Activated T-cell treated with anti-CD3 and anti-CD28 coated beads, Interleukin-2, amount 50 U/mL, for 4 hours (primary cell): ENCODE measurements at regions not wholly inside any gene's neighbourhood (a gene's known extent, or its start where the extent isn't known, plus 50 kb on each side); places are given as distances from the start of the nearest gene placed in this dataset.
"Not testable (repeated sequence)": the region's sequence is repeated elsewhere in the genome, so short reads cannot be mapped to it uniquely, and the experiment has no call there.

Experiments used
- ATAC-seq, 2 donors: fragments of 200-7000 bp; cut with Tn5 transposase; one replicate each; pipeline ENCODE4 v1.10.0; 2021
- DNase-seq: peaks from one replicate; pipeline ENCODE4 v3.0.0-alpha.2; 2020
- H3K27me3 Mint-ChIP-seq: one replicate; pipeline ENCODE4 v1.8.0; 2021; ENCODE audit warnings: low read depth, mixed read lengths
- H3K36me3 Mint-ChIP-seq: one replicate; pipeline ENCODE4 v1.8.0; 2022; ENCODE audit warnings: mixed read lengths; ENCODE audit not compliant: insufficient read depth
- H3K4me1 Mint-ChIP-seq: one replicate; pipeline ENCODE4 v1.8.0; 2021; ENCODE audit warnings: low read depth, mixed read lengths
- H3K4me3 Mint-ChIP-seq: one replicate; pipeline ENCODE4 v1.8.0; 2021; ENCODE audit warnings: mild to moderate bottlenecking, moderate library complexity, mixed read lengths
- H3K9me3 Mint-ChIP-seq: one replicate; pipeline ENCODE4 v1.8.0; 2021; ENCODE audit warnings: mixed read lengths

GRCh38 chr10:17538941-17539340, 78.2 kb downstream of the HACD1 start:
- Mint-ChIP-seq H3K27me3 (peaks cover 3% of the 10 kb centered on the region), H3K36me3 (no peaks in the 10 kb centered on the region), H3K4me1 (no peaks in the 10 kb centered on the region), H3K9me3 (peaks cover 3% of the 10 kb centered on the region), H3K4me3 (no peak overlapping the region)
- ATAC-seq, result no peak
- DNase-seq, result no peak

- no peaks in the 10 kb centered on the region for H3K4me1 Mint-ChIP-seq
- DNase-seq, result no peak
- no peak for ATAC-seq
- H3K27me3 Mint-ChIP-seq, result peaks cover 3% of the 10 kb centered on the region
- no peaks in the 10 kb centered on the region for H3K9me3 Mint-ChIP-seq
- H3K4me3 Mint-ChIP-seq, result no peak overlapping the region
- H3K36me3 Mint-ChIP-seq, result no peaks in the 10 kb centered on the region
Measured at GRCh38 chr10:17537281-17537680, 79.9 kb downstream of the HACD1 start.

GRCh38 chr10:17536221-17536620, 81.0 kb downstream of the HACD1 start:
- no peak for DNase-seq
- H3K36me3 Mint-ChIP-seq, result no peaks in the 10 kb centered on the region
- no peak for ATAC-seq
- H3K4me3 Mint-ChIP-seq, result no peak overlapping the region
- H3K27me3 Mint-ChIP-seq, result no peaks in the 10 kb centered on the region
- H3K9me3 Mint-ChIP-seq, result no peaks in the 10 kb centered on the region
- no peaks in the 10 kb centered on the region for H3K4me1 Mint-ChIP-seq

GRCh38 chr10:17533731-17534130, 79.3 kb upstream of the ST8SIA6 start:
- H3K27me3 Mint-ChIP-seq, result no peaks in the 10 kb centered on the region
- DNase-seq (no peak), ATAC-seq (no peak)
- H3K4me1 Mint-ChIP-seq, result no peaks in the 10 kb centered on the region
- no peak overlapping the region for H3K4me3 Mint-ChIP-seq
- H3K36me3 Mint-ChIP-seq, result no peaks in the 10 kb centered on the region
- no peaks in the 10 kb centered on the region for H3K9me3 Mint-ChIP-seq

- ATAC-seq (no peak), DNase-seq (no peak)
- Mint-ChIP-seq H3K36me3 (no peaks in the 10 kb centered on the region), H3K4me1 (no peaks in the 10 kb centered on the region), H3K27me3 (no peaks in the 10 kb centered on the region), H3K9me3 (no peaks in the 10 kb centered on the region), H3K4me3 (no peak overlapping the region)
Measured at GRCh38 chr10:17528306-17528862, 74.0 kb upstream of the ST8SIA6 start.

- no peak overlapping the region for H3K4me3 Mint-ChIP-seq
- no peaks in the 10 kb centered on the region for H3K9me3 Mint-ChIP-seq
- DNase-seq (no peak), ATAC-seq (no peak)
- H3K27me3 Mint-ChIP-seq, result no peaks in the 10 kb centered on the region
- no peaks in the 10 kb centered on the region for H3K4me1 Mint-ChIP-seq
- no peaks in the 10 kb centered on the region for H3K36me3 Mint-ChIP-seq
Measured at GRCh38 chr10:17527514-17528146, 73.2 kb upstream of the ST8SIA6 start.

- H3K36me3 Mint-ChIP-seq, DNase-seq, ATAC-seq, H3K4me1 Mint-ChIP-seq, H3K27me3 Mint-ChIP-seq, H3K9me3 Mint-ChIP-seq, H3K4me3 Mint-ChIP-seq: not testable (repeated sequence)
Measured at GRCh38 chr10:17526571-17526970, 72.2 kb upstream of the ST8SIA6 start.

- DNase-seq, result no peak
- no peak for ATAC-seq
- H3K9me3 Mint-ChIP-seq, result no peaks in the 10 kb centered on the region
- H3K27me3 Mint-ChIP-seq, result no peaks in the 10 kb centered on the region
- H3K4me3 Mint-ChIP-seq, result no peak overlapping the region
- H3K36me3 Mint-ChIP-seq, result no peaks in the 10 kb centered on the region
- no peaks in the 10 kb centered on the region for H3K4me1 Mint-ChIP-seq
Measured at GRCh38 chr10:17523917-17524316, 69.5 kb upstream of the ST8SIA6 start.

GRCh38 chr10:17523246-17523753, 68.9 kb upstream of the ST8SIA6 start:
- Mint-ChIP-seq H3K9me3 (no peaks in the 10 kb centered on the region), H3K36me3 (no peaks in the 10 kb centered on the region), H3K4me3 (no peak overlapping the region), H3K27me3 (no peaks in the 10 kb centered on the region), H3K4me1 (no peaks in the 10 kb centered on the region)
- no peak for ATAC-seq
- DNase-seq, result no peak

- not testable (repeated sequence) for H3K4me3 Mint-ChIP-seq, H3K27me3 Mint-ChIP-seq, ATAC-seq
Measured at GRCh38 chr10:17522269-17522668, 67.9 kb upstream of the ST8SIA6 start.

GRCh38 chr10:17519457-17519856, 65.1 kb upstream of the ST8SIA6 start:
- H3K4me3 Mint-ChIP-seq, result no peak overlapping the region
- no peaks in the 10 kb centered on the region for H3K9me3 Mint-ChIP-seq
- no peaks in the 10 kb centered on the region for H3K36me3 Mint-ChIP-seq
- ATAC-seq (no peak), DNase-seq (no peak)
- H3K27me3 Mint-ChIP-seq, result no peaks in the 10 kb centered on the region
- H3K4me1 Mint-ChIP-seq, result no peaks in the 10 kb centered on the region

More at GRCh38 chr10:17522269-17522668, 67.9 kb upstream of the ST8SIA6 start:
- not testable (repeated sequence) for H3K9me3 Mint-ChIP-seq, H3K36me3 Mint-ChIP-seq, DNase-seq, H3K4me1 Mint-ChIP-seq

- no peaks in the 10 kb centered on the region for H3K9me3 Mint-ChIP-seq
- no peaks in the 10 kb centered on the region for H3K4me1 Mint-ChIP-seq
- no peaks in the 10 kb centered on the region for H3K27me3 Mint-ChIP-seq
- H3K4me3 Mint-ChIP-seq, result no peak overlapping the region
- no peak for DNase-seq
- ATAC-seq, result no peak
- H3K36me3 Mint-ChIP-seq, result no peaks in the 10 kb centered on the region
Measured at GRCh38 chr10:17518338-17518737, 63.9 kb upstream of the ST8SIA6 start.

GRCh38 chr10:17516376-17516775, 62.0 kb upstream of the ST8SIA6 start:
- no peak overlapping the region for H3K4me3 Mint-ChIP-seq
- H3K27me3 Mint-ChIP-seq, result no peaks in the 10 kb centered on the region
- no peaks in the 10 kb centered on the region for H3K36me3 Mint-ChIP-seq
- peaks cover 9% of the 10 kb centered on the region for H3K4me1 Mint-ChIP-seq
- no peaks in the 10 kb centered on the region for H3K9me3 Mint-ChIP-seq
- ATAC-seq, result no peak
- no peak for DNase-seq

- ATAC-seq (peak; percentile 34 to 44), DNase-seq (no peak)
- H3K4me1 Mint-ChIP-seq, result peaks cover 37% of the 10 kb centered on the region
- peaks cover 4% of the 10 kb centered on the region for H3K9me3 Mint-ChIP-seq
- H3K4me3 Mint-ChIP-seq, result no peak overlapping the region
- no peaks in the 10 kb centered on the region for H3K27me3 Mint-ChIP-seq
- H3K36me3 Mint-ChIP-seq, result no peaks in the 10 kb centered on the region
Measured at GRCh38 chr10:17512341-17513001, 58.1 kb upstream of the ST8SIA6 start.
